ENCODE measurements at regions not wholly inside any gene's neighbourhood (a gene's known extent, or its start where the extent isn't known, plus 50 kb on each side); places are given as distances from the start of the nearest gene placed in this dataset.

DNA sequence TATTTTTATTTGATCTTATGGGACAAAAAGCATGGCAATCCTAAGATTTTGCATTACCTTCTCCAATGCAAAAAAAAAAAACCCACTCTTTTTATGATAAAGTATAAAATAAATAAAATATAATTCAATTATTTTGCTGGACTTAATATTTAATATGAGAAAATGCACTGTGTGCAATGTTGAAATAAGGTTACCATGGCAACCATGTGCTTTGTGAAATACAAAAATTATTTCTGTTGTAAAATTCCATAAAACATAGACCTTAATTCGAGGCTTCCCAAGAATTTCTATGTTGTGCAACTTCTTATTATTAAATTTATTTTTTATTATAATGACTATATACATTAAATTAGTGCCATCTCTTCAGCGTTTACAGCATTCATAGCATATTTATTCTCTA, 989.5 kb downstream of the MRPL39 start:
- DNase-seq (ENCODE audit: low read depth): no peak
- no peak overlapping the region for H3K4me3 ChIP-seq (ENCODE audit: control insufficient read depth, low read depth, low read length)
- TF ChIP-seq, protein P1, sequence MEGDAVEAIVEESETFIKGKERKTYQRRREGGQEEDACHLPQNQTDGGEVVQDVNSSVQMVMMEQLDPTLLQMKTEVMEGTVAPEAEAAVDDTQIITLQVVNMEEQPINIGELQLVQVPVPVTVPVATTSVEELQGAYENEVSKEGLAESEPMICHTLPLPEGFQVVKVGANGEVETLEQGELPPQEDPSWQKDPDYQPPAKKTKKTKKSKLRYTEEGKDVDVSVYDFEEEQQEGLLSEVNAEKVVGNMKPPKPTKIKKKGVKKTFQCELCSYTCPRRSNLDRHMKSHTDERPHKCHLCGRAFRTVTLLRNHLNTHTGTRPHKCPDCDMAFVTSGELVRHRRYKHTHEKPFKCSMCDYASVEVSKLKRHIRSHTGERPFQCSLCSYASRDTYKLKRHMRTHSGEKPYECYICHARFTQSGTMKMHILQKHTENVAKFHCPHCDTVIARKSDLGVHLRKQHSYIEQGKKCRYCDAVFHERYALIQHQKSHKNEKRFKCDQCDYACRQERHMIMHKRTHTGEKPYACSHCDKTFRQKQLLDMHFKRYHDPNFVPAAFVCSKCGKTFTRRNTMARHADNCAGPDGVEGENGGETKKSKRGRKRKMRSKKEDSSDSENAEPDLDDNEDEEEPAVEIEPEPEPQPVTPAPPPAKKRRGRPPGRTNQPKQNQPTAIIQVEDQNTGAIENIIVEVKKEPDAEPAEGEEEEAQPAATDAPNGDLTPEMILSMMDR (IDR thresholded peaks at IDR 0.05; ENCODE audit: control insufficient read depth, insufficient read depth, low read depth, low read length, missing control alignments): no peak

DNA sequence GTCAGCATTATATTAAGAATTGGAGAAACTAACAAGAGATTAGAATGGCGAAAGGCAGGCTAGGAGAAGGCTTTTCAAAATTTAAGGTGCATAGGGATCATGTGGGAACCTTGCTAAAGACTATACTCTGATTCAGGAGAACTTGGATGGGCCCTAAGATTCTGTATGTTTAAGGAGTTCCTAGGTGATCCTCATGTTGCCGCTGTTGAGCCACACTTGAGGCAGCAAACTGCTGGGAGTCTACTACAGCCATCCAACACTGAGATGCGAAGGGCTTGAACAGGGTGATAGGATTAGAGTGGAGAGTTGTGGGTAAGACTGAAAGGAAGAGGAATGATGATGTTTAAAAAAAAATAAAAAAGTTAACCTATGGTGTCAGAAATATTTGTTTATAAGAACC, 1013.2 kb downstream of the MRPL39 start:
- TF ChIP-seq, protein P1 (IDR thresholded peaks at IDR 0.05; ENCODE audit: control insufficient read depth, insufficient read depth, low read depth, low read length, missing control alignments): no peak
- no peak overlapping the region for H3K4me3 ChIP-seq (ENCODE audit: control insufficient read depth, low read depth, low read length)
- DNase-seq (ENCODE audit: low read depth): no peak

DNA sequence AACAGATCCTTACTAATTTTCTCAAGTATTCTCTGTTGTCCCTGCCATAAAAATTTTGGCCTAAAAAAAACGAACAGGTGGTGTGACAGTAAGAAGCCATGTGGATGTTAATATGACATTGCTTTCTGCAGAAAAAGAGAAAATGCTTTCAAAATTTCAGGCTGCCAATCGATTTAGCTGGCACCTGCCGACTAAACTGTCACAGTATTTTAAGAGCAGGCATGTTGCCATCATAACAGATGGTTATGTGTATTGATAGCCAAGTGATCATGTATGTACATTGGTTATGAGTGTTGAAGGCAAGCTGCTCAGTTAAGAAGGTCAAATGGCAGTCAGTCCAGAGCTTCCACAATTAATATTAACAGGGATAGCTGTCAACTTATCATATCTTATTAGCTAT, 1017.0 kb downstream of the MRPL39 start:
- TF ChIP-seq, protein P1 (IDR thresholded peaks at IDR 0.05; ENCODE audit: control insufficient read depth, insufficient read depth, low read depth, low read length, missing control alignments): no peak
- H3K4me3 ChIP-seq (ENCODE audit: control insufficient read depth, low read depth, low read length): no peak overlapping the region
- no peak for DNase-seq (ENCODE audit: low read depth)

DNA sequence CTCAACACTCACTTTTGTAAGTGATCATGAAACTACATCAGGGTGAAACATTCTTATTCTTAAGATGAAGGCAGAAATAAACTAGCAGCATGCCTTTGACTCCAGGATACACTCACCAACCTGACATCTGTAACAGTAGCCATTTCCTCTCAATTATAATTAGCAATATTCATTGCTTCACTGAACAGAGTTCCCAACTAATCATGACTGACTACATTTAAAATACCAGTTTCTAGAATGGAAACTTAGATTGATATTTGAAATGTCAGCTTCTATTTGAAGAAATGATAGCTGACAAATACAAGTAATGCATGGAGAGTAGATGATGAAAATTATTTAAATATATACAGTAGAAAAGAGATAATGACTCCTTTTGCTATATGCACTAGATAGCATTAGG, 1023.8 kb downstream of the MRPL39 start:
- DNase-seq (ENCODE audit: low read depth): no peak
- H3K4me3 ChIP-seq (ENCODE audit: control insufficient read depth, low read depth, low read length): no peak overlapping the region
- TF ChIP-seq, protein P1 (IDR thresholded peaks at IDR 0.05; ENCODE audit: control insufficient read depth, insufficient read depth, low read depth, low read length, missing control alignments): no peak

DNA sequence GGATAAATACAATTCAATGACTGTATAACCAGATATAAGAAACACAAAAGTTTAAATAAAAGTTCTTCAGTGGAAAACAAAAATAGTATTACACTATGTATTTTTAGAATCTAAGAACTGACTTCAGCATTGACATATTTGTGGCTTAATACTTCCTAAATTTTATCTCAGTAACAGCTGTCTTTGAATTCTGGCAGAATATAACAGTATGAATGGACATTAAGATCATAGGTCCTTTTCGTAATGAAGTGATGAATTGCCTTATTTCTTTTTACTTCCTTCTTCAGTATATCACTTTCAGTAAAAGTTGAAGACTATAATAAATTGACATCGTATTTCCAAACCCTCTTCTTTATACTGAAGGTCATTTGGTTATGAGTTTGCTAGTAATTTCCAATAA, 1030.0 kb downstream of the MRPL39 start:
- TF ChIP-seq, protein P1 (IDR thresholded peaks at IDR 0.05; ENCODE audit: control insufficient read depth, insufficient read depth, low read depth, low read length, missing control alignments): no peak

DNA sequence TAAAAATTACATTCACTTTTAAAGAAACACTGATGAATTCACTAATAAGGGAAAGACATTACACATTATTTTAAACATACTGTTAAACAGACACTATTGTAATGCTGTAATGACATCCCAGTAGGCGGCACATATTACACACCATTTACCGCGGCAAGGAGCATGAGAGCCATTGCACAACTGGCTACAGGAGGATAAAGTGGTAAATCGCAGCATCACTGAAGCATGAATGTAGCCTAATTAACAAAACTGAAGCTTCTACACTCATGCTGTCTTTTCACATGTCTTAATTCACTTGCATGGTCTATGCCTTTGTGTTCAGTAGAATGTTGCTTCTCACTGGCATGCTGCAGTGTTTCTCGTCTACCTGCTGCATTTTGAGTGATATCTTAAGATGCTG, 1046.0 kb downstream of the MRPL39 start:
- no peak for DNase-seq (ENCODE audit: low read depth)
- TF ChIP-seq, protein P1 (IDR thresholded peaks at IDR 0.05; ENCODE audit: control insufficient read depth, insufficient read depth, low read depth, low read length, missing control alignments): no peak
- H3K4me3 ChIP-seq (ENCODE audit: control insufficient read depth, low read depth, low read length): no peak overlapping the region

More for the DNA sequence above, 1030.0 kb downstream of the MRPL39 start:
- no peak for DNase-seq (ENCODE audit: low read depth)
- no peak overlapping the region for H3K4me3 ChIP-seq (ENCODE audit: control insufficient read depth, low read depth, low read length)

DNA sequence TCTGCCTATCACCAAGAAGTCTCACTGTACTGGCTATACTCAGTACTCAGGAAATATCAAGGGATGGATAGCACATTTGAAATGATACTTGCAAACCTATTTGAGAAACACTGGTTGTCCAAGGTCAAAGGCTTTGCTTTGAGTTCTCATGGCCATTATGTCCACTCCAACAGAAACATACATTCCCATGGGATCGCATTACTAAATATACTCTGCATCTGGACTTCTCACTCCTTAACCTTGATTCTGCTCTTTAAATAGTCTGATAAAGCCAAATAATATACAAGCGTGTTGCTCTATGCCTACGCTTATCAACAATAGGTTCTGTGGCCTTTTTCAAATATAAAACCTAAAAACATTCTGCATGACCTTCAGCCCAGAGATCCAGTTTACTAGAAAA, 1054.8 kb downstream of the MRPL39 start:
- TF ChIP-seq, protein P1 (IDR thresholded peaks at IDR 0.05; ENCODE audit: control insufficient read depth, insufficient read depth, low read depth, low read length, missing control alignments): no peak
- no peak for DNase-seq (ENCODE audit: low read depth)
- H3K4me3 ChIP-seq (ENCODE audit: control insufficient read depth, low read depth, low read length): no peak overlapping the region

All from AG09309 (cell line).